Panc1 (cell line): ENCODE measurements at regions not wholly inside any gene's neighbourhood (a gene's known extent, or its start where the extent isn't known, plus 50 kb on each side); places are given as distances from the start of the nearest gene placed in this dataset.

Experiments
- ATAC-seq: fragments of 200-7000 bp; cut with Tn5 transposase; 2 replicates; pipeline ENCODE4 v1.9.1; 2020; ENCODE audit warnings: mild to moderate bottlenecking, moderate library complexity
- BruUV-seq: library from RNA; stranded (reverse); fragments of 400-500 nt; replicated peaks from 2 replicates; lab custom pipeline; 2021; lab: Mats Ljungman, UMichigan
- CTCF ChIA-PET: fragments of 300-600 bp; sonication (Branson Sonifier 250); formaldehyde crosslinking; loops from one replicate; lab custom pipeline; 2022; ENCODE audit warnings: antibody characterized with exemption; lab: Charles Lee
- POLR2A ChIA-PET: fragments of 300-600 bp; sonication (Branson Sonifier 250); formaldehyde crosslinking; loops from one replicate; lab custom pipeline; 2022; ENCODE audit warnings: antibody characterized with exemption; lab: Charles Lee
- DNase-seq: peaks from one replicate; pipeline ENCODE4 v3.0.0-alpha.2; 2010; ENCODE audit warnings: low read depth, low spot score
- H3K27ac ChIP-seq: 2 replicates; pipeline ENCODE4 v1.5.1; 2011; ENCODE audit warnings: mild to moderate bottlenecking, low read length, inconsistent platforms
- H3K27me3 ChIP-seq: fragments of 200-500 bp; sonication (Bioruptor generic); 2 replicates; pipeline ENCODE4 v1.6.0; 2014; ENCODE audit warnings: low read length, inconsistent platforms; ENCODE audit not compliant: control insufficient read depth, insufficient read depth
- H3K36me3 ChIP-seq: fragments of 200-500 bp; sonication (Bioruptor generic); 2 replicates; pipeline ENCODE4 v1.5.1; 2014; ENCODE audit warnings: inconsistent platforms, mild to moderate bottlenecking, low read length, moderate library complexity; ENCODE audit not compliant: control insufficient read depth, insufficient read depth
- H3K4me1 ChIP-seq: 2 replicates; pipeline ENCODE4 v1.5.1; 2011; ENCODE audit warnings: inconsistent platforms, mild to moderate bottlenecking, low read length, moderate library complexity; ENCODE audit not compliant: control insufficient read depth, insufficient read depth
- H3K4me3 ChIP-seq, 2 experiments: 2 replicates each; pipeline ENCODE4 v1.5.1; 2011 to 2012; ENCODE audit warnings: low read depth in 2 of 2, low read length in 2 of 2, mild to moderate bottlenecking in 2 of 2, inconsistent platforms in 1 of 2, moderate library complexity in 1 of 2
- H3K9me3 ChIP-seq: fragments of 200-500 bp; sonication (Bioruptor generic); 2 replicates; pipeline ENCODE4 v1.5.1; 2014; ENCODE audit warnings: low read depth, mild to moderate bottlenecking, inconsistent platforms, low read length, moderate library complexity; ENCODE audit not compliant: control insufficient read depth, insufficient read depth
- CTCF ChIP-seq: fragments of 450-650 bp; IDR thresholded peaks from 2 replicates; pipeline ENCODE4 v1.5.1; 2017; ENCODE audit warnings: mild to moderate bottlenecking
- POLR2AphosphoS5 ChIP-seq: IDR thresholded peaks from 2 replicates; pipeline ENCODE4 v1.6.1; 2012; ENCODE audit warnings: mild to moderate bottlenecking, low read depth, low read length, moderate library complexity
- REST ChIP-seq, 2 experiments: IDR thresholded peaks; 2 replicates each; pipeline ENCODE4 v1.6.1; 2011 to 2012; ENCODE audit warnings: low read depth in 2 of 2, control low read depth in 1 of 2, low read length in 1 of 2, mild to moderate bottlenecking in 1 of 2, moderate library complexity in 1 of 2; ENCODE audit not compliant: insufficient read depth in 1 of 2
- SIN3A ChIP-seq: IDR thresholded peaks from 2 replicates; pipeline ENCODE4 v1.6.1; 2012; ENCODE audit warnings: low read depth, mild to moderate bottlenecking, low read length, moderate library complexity, borderline replicate concordance; ENCODE audit not compliant: insufficient read depth
- TCF7L2 ChIP-seq: IDR thresholded peaks from 2 replicates; pipeline ENCODE4 v1.6.1; 2011; ENCODE audit warnings: mild to moderate bottlenecking, low read depth, low read length, inconsistent platforms
- in situ Hi-C: cut with HindIII; loops from 2 replicates; pipeline ENCODE4 v1.10.0; 2016; ENCODE audit warnings: low sequenced_read_pairs, low pct_unique_long_range_greater_than_20kb
- intact Hi-C: fragments of 100-400 bp; cut with micrococcal nuclease; formaldehyde crosslinking; loops from one replicate; pipeline ENCODE4 v1.10.0; 2022; ENCODE audit not compliant: unreplicated experiment

- Histone ChIP-seq H3K27me3 (no peaks in the 10 kb centered on the region), H3K9me3 (no peaks in the 10 kb centered on the region), H3K27ac (no peak overlapping the region), H3K4me3 (no peak overlapping the region), H3K36me3 (no peaks in the 10 kb centered on the region), H3K4me1 (no peaks in the 10 kb centered on the region; the same call in 1 of the 2 replicates)
- BruUV-seq, result no TSS peak
- DNase-seq (no peak), ATAC-seq (no peak)
- TF ChIP-seq TCF7L2 (no peak), CTCF (no peak), POLR2AphosphoS5 (no peak), REST (IDR thresholded peaks at IDR 0.05; ENCODE audit: insufficient read depth in 1 of 2, low read depth in 2 of 2, low read length in 1 of 2) (no peak), SIN3A (no peak)
- in situ Hi-C loops (no loop called here), intact Hi-C loops (no loop called here)
- ChIA-PET POLR2A (no interaction called here), CTCF (no interaction called here)
Measured at GRCh38 chr5:54653956-54654614, 136.5 kb downstream of the SNX18 start.

- ChIA-PET POLR2A (no interaction called here), CTCF (no interaction called here)
- no peaks in the 10 kb centered on the region for H3K36me3 ChIP-seq
- H3K27me3 ChIP-seq, result no peaks in the 10 kb centered on the region
- intact Hi-C loops (no loop called here), in situ Hi-C loops (no loop called here)
- DNase-seq, result no peak
- no TSS peak for BruUV-seq
- H3K4me1 ChIP-seq, result no peaks in the 10 kb centered on the region; the same call in 1 of the 2 replicates
- no peaks in the 10 kb centered on the region for H3K9me3 ChIP-seq
- no peak for ATAC-seq
- H3K27ac ChIP-seq, result no peak overlapping the region
- no peak overlapping the region for H3K4me3 ChIP-seq
- TF ChIP-seq CTCF, result no peak
- TF ChIP-seq SIN3A, result no peak
- TF ChIP-seq POLR2AphosphoS5, result no peak
- no peak for TF ChIP-seq TCF7L2
- no peak for TF ChIP-seq REST (IDR thresholded peaks at IDR 0.05; ENCODE audit: insufficient read depth in 1 of 2, low read depth in 2 of 2, low read length in 1 of 2)
Measured at GRCh38 chr5:54651482-54652076, 134.0 kb downstream of the SNX18 start.
